ENCODE measurements at regions not wholly inside any gene's neighbourhood (a gene's known extent, or its start where the extent isn't known, plus 50 kb on each side); places are given as distances from the start of the nearest gene placed in this dataset.
A peak's percentile ranks its signal among the peaks of the same experiment; 100 is the strongest.
"Not testable (repeated sequence)": the region's sequence is repeated elsewhere in the genome, so short reads cannot be mapped to it uniquely, and the experiment has no call there.

DNA sequence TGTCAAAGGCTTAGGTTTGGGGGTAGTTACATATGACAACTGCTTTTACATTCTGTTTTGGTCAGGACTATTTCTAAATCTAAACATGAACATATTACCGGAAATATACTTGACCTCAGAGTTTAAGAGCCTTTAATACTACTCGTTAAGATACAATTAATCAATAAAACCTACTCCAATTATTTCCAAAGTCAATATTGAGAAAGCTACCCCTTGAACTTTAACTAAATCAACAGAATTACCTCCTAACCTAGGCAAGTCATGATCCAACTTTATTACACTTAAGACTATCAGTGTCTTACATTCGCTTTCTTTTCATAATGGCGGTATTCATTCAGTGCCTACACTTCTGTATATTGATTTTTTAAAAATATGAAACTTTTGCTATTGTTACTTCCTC lies 107.7 kb downstream of the RAP2B start:
- DNase-seq: no peak

DNA sequence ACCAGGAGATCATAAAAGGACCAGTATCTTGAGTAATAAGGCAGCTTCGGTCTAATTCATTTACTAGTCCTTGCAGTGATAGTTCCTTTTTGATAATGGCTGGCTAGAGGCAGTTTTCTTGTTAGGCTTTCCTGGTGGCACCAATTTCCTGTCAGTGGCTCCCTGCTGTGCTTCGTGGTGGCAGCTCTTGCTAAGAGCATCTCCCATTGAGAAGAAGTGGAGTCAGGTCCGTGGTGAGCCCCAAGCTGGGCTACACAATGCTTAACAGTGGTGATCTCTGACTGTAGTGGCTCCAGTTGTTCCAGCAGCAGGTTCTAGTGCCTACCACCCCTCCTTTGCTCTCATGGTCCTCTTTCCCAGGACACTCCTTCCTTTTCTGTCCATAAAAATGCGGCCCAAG lies 111.2 kb downstream of the RAP2B start:
- DNase-seq: no peak

DNA sequence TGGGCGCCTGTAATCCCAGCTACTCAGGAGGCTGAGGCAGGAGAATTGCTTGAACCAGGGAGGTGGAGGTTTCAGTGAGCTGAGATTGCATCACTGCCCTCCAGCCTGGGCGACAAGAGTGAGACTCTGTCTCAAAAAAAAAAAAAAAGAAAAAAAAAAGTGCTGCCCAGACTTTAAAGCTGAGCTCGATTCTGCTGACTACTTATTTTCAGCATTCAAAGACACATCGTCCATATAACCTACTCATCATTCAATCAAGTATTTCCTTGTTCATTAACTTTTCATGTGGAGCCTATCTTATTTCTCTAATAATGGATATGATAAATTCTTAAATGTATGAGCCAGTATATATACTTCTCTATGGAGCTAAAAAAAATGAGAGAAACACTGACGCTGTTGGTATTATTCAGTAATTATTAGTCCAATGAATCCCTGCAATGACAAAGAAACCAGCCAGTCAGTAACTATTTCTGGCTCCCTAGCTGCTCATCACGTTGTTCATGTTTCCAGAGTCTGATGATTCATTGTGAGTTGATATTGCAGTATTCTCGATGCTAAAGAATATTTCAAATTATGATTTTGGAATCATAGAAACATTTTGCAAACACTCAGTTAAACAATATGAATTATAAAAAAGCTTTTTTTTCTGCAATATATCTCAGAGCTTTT lies 111.9 kb downstream of the RAP2B start:
- DNase-seq: no peak

DNA sequence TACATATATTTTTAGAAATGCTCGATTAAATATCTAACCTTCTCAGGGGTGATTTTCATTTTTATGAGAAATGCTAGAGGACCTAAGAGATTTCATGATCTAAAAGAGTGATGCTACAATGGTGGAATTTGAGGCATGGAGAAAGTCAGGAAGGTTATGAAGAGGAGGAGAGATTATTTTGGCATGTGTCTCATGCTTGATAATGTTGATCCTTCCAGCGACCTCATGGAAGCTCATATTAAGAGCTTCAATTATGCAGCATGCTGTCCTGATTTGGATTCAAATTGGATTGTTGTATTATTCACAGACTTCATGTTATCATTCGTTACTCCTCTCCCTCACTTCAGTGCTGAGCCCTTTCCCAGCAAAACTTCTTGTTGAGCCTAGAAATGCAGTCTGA lies 112.5 kb downstream of the RAP2B start:
- no peak for DNase-seq

DNA sequence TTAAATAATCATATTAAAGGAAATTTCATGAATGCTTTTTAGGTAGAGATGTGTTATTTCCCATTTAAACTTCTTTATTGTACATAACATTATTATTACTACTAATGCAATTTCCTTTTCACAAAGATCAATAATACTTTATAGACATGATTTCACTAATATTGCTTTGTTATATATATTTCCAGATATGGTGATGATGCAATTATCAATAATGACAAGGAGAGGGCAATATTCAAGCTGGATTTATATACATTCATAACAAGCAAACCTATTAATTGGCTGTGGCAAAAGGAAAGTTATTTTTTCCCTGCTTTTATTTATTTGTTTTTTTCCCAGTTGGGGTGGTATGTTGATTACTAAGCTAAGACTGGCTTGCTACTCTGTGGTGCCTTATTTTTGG lies 113.5 kb downstream of the RAP2B start:
- no peak for DNase-seq

DNA sequence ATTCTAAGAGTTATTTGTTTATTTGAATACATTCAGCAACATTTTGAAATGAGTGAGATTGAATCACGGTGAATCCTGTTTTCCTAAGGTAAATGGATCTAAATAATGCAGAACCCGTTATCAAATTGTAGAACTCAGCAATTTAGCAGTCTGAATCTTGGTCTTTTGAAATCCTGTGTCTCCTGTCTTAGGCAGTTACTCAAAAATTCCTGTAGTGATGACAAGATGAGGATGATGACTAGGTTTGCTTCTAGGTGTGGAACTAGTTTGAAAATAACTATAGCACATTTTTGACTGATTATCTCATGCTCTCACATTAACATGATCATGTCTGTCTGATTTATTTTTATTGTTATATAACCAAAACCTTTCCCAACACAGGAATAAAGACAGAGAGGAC lies 115.0 kb downstream of the RAP2B start:
- DNase-seq: no peak

DNA sequence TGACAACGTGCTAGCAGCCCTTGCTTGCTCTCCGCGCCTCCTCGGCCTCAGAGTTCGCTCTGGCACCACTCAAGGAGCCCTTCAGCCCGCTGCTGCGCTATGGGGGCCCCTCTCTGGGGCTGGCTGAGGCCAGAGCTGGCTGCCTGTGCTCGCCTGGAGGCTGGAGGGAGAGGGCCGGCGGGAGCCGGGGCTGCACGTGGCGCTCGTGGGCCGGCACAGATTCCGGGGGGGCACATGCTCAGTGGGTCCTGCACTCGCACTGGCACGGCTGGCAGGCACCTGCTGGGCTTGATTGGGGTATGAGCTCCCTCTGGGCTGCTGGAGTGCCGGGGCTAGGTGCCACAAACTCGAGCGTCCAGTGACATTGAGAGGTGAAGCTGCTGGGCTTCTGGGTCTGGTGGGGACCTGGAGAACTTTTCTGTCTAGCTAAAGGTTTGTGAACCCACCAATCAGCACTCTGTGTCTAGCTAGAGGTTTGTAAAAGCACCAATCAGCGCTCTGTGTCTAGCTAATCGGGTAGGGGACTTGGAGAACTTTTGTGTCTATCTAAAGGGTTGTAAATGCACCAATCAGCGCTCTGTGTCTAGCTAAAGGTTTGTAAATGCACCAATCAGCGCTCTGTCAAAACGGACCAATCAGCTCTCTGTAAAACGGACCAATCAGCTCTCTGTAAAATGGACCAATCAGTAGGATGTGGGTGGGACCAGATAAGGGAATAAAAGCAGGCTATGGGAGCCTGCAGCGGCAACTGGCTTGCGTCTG lies 119.4 kb downstream of the RAP2B start:
- not testable (repeated sequence) for DNase-seq

DNA sequence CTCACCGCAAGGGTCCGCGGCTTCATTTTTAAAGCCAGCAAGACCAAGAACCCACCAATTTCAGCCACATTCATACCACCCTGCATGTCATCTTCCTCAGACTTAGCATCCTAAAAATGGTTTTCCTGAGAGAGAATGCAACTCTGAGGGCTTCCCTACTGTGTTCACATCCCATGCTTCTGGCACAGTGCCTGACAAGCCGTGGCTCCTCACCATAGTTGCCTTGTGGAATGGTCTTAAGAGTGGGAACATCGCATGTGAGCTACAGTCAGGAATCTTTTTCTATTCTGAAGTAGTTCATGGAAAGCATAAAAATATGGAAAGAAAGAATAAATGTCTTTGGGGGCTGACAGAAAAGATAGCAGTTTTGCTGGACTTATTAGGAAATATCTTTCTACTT lies 120.3 kb downstream of the RAP2B start:
- no peak for DNase-seq

DNA sequence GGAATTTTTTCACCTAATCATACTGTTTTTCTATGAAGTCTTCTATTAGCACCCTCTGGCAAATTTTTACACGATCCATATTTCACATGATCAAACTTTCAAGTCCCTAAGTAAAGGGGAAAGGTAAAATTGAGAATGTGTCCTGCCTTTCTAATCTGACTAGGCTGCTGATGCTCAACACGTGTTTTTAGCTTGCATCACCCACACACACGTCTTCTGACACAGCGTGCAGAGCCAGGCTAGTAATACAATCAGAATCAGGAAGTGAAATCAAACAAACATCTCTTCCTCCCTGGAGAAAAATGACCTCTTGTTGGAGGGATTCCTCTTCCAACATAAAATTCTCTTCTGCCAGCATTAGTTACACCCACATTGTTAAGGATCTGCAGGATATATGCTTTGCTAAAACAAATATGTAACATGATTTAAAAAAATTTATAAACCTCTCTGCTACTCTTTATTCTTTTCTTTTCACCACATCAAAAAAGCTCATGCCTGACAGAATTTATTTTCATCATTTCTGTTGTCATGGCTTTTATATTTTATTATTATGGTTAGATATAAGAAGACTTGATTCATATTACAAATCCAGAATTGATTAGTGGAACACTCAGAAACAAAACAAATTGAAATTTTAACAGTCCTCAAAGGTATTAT lies 122.4 kb downstream of the RAP2B start:
- DNase-seq: no peak

DNA sequence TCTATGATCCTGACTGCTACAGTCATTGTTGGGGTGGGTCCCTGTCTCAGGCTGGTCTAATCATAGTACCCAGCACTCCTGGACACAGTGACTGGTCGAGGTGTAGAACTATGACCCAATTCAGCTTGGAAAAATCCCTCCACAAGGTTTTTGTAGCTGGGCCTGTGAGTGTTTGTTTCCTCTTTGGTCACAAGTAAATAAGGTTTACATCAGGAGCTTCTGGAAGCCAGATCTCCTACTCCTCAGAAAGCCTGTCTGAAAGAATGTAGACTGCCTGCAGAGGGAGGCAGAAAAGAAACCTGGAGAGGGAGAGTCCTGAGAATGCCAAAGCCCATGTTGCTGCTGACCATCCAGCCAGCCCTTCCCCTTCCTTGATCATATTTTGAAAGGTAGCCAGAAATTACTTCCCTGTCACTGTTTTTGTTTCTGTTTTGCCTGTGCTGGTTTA lies 123.2 kb downstream of the RAP2B start:
- DNase-seq: no peak

DNA sequence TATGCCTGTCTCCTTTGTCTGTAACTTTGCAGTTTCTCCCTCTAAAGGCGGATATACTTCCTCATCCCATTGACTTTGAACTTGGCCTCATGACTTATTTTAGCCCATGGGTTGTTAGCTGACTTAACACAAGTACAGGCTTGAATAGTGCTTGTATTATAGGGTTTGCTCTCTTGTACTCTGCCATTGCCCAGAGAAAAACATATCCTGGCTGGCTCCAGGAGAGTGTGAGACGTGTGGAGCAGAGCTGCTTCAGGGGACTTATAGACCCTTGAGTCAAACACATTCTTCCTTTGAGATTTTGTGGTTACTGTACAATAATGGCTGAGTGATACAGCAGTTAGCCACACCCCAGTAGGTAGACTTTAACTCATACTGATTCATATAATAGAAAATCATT lies 124.0 kb downstream of the RAP2B start:
- no peak for DNase-seq

DNA sequence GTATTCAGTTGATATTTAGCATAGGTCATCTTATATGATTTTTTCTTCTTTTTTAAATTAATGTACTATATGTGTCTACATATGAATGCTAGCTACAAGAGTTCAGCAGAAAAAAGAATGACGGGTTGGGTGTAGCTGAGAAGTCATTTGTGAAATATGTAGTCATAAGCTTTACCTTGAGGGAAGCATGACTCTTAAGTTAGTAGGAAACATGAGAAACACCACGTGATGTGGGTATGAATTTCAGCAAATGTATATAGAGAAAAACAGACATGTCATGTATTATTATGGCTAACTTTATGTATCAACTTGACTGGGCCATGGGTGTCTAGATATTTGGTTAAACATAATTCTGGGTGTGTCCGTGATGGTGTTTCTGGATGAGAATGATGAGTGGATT lies 125.0 kb downstream of the RAP2B start:
- no peak for DNase-seq

DNA sequence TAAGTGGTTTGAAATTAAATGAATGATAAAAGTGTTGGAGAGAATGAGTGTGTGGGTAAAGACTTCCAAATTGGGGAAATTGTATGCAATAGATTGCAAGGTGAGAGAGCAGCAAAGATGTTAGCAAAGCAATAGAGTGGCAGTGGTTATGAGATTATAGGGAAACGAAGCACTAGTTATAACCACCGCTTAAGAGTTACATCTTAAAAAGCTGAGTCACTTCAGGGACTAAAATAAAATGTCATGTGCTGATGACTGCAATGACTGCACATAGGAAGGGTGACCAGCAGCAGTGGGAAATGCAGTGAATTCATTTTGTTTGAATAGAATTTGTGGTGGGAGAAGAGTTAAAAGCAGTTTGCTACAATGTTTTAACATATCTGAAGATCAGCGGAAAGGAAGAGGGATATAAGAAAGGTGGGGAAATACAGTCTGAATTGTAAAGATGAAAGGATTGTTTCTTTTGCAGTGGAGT lies 127.3 kb downstream of the RAP2B start:
- no peak for DNase-seq

DNA sequence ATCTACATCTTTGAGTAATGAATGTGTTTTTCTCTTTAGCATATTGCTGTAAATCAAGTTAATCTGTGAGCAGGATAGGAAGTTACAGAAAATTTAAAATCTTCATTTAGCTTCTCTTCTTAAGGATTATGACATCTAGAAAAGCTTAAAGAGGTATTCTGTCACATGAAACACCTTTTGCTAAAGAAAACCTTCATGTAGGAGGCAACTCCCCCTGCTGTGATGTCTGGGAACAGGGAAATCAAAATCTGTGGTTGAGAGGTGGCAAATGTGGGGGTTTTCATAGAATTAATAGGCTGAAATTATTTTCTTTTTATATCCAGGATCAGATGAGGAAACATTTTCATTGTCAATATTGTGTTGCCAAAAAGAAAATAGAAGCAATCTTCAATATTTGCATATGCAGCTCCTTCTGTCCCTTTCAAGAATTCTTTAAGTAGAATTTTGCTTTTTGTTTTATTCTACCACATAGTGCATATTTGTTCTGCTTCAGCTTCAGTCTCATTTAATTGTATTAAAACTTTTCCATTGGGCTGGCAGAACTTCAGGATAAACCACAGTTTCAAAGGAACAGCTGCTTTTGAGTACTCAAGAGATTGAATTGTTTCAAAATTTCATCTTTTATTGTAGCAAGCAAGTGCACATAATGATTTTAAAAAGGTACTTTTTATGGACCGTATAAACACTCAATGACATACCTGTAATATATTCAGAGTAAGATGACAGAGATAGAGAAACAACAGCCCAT lies 128.4 kb downstream of the RAP2B start:
- no peak for DNase-seq

DNA sequence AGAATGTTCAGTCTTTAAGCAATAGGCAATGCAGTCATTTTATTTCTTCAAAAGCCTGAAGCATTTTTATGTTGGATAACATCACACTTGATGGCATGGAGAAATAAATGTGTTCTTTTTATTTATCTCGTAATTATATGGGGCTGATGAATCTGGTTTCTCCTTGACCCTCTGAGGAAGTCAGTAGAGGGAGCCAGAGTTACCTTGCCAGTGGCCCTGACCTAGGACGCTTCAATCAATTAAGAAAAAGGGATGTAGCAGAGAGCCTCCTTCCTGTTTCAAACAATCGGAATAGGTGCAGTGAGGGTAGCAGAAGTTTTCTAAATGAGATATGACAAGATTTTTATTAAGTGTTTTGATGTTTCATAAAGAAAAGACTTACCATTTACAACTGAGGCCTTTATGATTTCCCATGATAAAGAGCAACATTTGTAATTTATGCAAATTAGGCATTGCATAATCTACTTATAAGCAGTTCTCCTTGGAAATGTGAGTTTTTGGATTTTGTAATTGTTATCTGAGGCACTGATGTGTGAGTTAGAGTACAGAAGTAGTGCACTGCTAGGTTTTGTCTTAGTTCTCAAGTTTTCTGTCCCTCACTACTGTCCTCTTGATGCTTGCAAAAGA lies 129.1 kb downstream of the RAP2B start:
- peak; percentile 6 for DNase-seq

DNA sequence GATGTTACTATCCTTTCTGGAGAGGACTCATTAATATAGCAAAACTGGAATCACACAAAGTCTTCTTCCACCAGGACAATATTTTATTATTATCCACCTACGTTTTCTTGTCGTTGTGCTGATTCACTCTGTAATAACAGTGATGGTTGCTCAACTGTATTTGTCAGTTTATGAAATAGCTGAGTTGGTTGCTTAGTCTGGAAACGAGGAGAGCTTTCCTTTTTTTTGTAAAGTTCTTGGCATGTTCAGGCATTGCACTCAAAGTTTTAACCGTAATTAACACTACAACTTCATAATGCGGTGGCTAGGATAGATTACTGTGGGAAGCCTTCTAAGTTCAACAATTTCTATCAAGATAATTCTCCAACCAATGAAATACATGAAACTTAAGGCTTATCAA lies 131.2 kb downstream of the RAP2B start:
- no peak for DNase-seq

DNA sequence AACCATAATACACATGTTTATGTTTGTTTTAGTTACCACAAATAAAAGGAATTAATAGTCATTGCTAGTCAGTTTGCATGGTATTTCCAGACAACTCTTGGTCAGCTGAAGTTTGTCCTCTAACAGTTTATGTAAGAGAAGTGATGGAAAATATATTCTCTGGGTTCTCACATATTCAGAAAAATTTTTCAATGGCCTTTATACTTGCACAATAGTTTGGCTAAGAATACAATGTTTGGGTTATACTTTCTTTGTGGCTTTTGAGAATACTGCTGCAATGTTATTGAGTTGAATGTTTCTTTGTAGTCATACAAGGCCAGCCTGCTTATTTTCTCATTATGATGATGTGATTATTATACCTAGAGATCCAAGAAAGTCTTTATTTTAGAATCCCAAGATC lies 133.9 kb downstream of the RAP2B start:
- DNase-seq: no peak

DNA sequence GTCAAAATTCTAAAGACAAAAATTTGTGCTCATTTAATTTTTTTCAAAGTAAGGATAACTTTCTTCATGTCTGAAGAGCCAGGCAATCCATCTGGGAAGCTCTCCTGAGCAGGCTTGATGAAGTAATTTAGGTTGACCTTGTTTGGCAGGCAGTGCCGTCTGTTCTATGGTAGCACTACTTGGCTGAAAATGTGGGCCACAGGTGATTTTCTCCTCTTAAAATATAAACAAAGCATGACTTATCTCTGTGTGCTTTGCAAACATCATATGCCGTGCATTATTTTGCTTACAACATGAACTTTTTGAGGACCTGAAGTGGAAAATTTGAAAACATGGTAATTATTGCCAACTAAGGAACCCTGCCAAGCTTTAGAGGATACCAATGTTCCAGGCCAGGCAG lies 143.2 kb downstream of the RAP2B start:
- DNase-seq: no peak

DNA sequence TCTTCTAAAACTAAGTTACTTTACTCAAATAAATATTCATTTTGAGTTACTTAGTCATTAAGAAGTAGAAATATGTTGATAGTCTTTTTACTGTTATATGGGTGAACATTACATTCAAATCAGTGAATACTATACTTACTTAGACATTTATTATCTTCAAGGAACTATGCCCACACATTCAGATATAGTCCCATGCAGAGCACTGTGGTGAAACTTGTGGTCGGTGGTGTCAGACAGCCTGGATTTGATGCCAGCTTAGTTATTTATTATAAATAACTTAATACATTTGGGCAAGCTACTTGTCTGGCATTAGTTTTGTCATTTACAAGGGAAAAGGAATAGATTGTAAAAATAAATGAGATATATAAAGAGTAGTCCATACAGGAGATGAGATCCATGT lies 149.5 kb downstream of the RAP2B start:
- no peak for DNase-seq

DNA sequence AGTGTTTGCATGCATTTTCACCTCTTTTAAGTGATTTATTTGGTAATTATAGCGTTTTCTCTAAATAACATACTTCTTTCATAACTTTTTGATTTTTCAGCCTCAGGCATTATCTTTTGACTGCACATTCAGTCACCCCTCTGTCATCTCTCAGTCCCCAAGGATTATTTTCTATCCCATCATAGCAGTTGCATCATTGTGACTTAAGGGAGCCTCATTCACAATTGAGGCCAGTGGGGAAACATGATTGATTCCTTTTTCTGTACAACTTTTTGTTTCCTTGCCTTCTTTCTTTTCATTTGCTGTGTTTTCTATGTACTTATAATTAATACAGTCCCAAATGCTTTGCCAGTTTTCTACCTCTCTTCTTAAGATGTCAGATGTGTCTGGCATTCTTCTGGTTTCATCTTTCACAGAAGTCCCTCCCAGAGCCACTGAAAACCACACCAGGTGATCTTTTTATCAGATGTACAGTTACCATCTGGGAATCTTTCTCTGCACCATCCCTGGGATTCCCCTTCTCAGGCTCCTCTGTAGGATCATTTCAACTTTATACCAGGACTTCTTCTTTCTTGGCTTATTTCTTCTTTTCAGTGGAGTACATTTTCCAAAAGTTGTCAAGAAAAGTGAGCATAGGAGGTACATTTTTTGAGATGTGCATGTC lies 151.4 kb downstream of the RAP2B start:
- no peak for DNase-seq

DNA sequence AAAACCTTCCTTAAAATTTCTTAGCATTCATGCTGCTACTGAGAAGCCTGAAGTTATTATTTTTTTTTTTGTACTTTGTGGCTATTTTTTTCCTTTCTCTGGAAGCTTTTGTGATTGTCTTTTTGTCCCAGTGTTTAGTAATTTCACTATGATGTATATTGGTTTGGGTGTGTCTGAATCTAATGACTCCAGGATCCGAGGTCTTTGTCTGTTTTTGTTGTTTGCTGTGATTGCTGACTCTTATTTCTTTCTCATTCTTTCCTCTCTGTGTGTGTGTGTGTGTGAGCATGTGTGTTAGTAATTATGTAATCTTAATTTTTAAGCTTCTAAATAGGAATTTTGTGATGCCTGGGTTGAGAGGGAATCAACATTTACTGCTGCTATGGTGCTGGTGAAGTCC lies 152.0 kb downstream of the RAP2B start:
- no peak for DNase-seq

DNA sequence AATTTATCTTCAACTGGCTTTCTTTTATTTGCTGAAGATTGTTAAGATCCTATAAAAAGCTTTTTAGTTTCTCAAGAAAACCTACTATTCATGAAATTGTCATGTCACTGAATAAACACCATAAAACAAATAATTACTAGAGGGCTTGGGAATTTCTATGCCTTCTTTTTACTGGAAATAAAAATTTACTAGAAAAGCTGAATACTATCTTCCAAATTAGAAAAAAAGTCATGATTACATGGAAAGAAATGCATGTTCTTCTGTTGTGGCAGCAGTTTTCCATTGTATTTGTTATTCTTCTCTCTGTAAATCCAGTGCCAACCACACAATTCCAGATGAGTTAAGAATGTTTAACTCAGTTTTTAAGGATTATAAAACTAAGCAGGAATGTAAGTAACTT lies 153.8 kb downstream of the RAP2B start:
- DNase-seq: no peak
